B cell (primary cell): ENCODE measurements at regions not wholly inside any gene's neighbourhood (a gene's known extent, or its start where the extent isn't known, plus 50 kb on each side); places are given as distances from the start of the nearest gene placed in this dataset.

Source experiments
- ATAC-seq: fragments of 200-7000 bp; cut with Tn5 transposase; one replicate; pipeline ENCODE4 v1.10.0; 2021; ENCODE audit warnings: low read depth, mild to moderate bottlenecking, moderate number of reproducible peaks, moderate library complexity
- CTCF ChIA-PET: fragments of 350-600 bp; sonication (Branson Sonifier 250); formaldehyde crosslinking; loops from one replicate; lab custom pipeline; 2021; ENCODE audit warnings: antibody characterized with exemption, inconsistent platforms; lab: Charles Lee
- POLR2A ChIA-PET: fragments of 350-600 bp; sonication (Branson Sonifier 250); formaldehyde crosslinking; loops from one replicate; lab custom pipeline; 2021; ENCODE audit warnings: antibody characterized with exemption; lab: Charles Lee
- DNase-seq: peaks from one replicate; pipeline ENCODE4 v3.0.0; 2013
- H2AFZ ChIP-seq: 2 replicates; pipeline ENCODE4 v1.6.1; 2012; ENCODE audit warnings: mild to moderate bottlenecking, low read depth, low read length; ENCODE audit not compliant: insufficient read depth, poor library complexity, severe bottlenecking
- H3K27ac ChIP-seq, 2 donors: 1 replicate in 1 of 2; 2 replicates in 1 of 2; pipeline ENCODE4 v1.5.1; 2012 to 2013; ENCODE audit warnings: low read length in 2 of 2, mild to moderate bottlenecking in 2 of 2, moderate library complexity in 1 of 2
- H3K27me3 ChIP-seq, 4 experiments: fragments of 200-600 bp in 1 of 4; sonication (generic) in 1 of 4; replicated peaks in 1 of 4; 1 replicate in 2 of 4; 2 replicates in 2 of 4; pipeline versions ENCODE4 v1.6.1 to v1.7.0; 2013 to 2016; ENCODE audit warnings: low read length in 3 of 4, mild to moderate bottlenecking in 2 of 4, mixed read lengths in 1 of 4, moderate library complexity in 1 of 4; ENCODE audit not compliant: insufficient read depth in 4 of 4, control insufficient read depth in 3 of 4; ENCODE audit errors: control extremely low read depth in 1 of 4
- H3K36me3 ChIP-seq, 2 experiments: replicated peaks in 1 of 2; 1 replicate in 1 of 2; 2 replicates in 1 of 2; pipeline versions ENCODE4 v1.6.1 to v1.7.1; 2013; ENCODE audit warnings: low read length in 1 of 2; ENCODE audit not compliant: insufficient read depth in 2 of 2, control insufficient read depth in 1 of 2; ENCODE audit errors: control extremely low read depth in 1 of 2, extremely low read depth in 1 of 2
- H3K4me1 ChIP-seq, 2 donors: fragments of 200-600 bp in 1 of 2; sonication (generic) in 1 of 2; 1 replicate in 1 of 2; 2 replicates in 1 of 2; pipeline versions ENCODE4 v1.5.1 to v1.6.1; 2013 to 2017; ENCODE audit warnings: low read length in 2 of 2; ENCODE audit not compliant: control insufficient read depth in 2 of 2, insufficient read depth in 2 of 2
- H3K4me2 ChIP-seq: replicated peaks from 2 replicates; pipeline ENCODE3; 2012; ENCODE audit warnings: mild to moderate bottlenecking, low read depth, low read length; ENCODE audit not compliant: poor library complexity, severe bottlenecking
- H3K4me3 ChIP-seq, 5 experiments: fragments of 200-600 bp in 1 of 5; sonication (generic) in 1 of 5; 1 replicate in 3 of 5; 2 replicates in 2 of 5; pipeline versions ENCODE4 v1.5.1 to v1.7.0; 2011 to 2016; ENCODE audit warnings: low read length in 4 of 5, mild to moderate bottlenecking in 4 of 5, low read depth in 2 of 5, control low read depth in 1 of 5, moderate library complexity in 1 of 5; ENCODE audit not compliant: insufficient read depth in 1 of 5; ENCODE audit errors: control extremely low read depth in 1 of 5, extremely low read depth in 1 of 5
- H3K79me2 ChIP-seq: fragments of 200-600 bp; sonication (generic); one replicate; pipeline ENCODE4 v1.6.0; 2016; ENCODE audit warnings: low read length; ENCODE audit not compliant: control insufficient read depth, insufficient read depth
- H3K9ac ChIP-seq: fragments of 200-600 bp; sonication (generic); 2 replicates; pipeline ENCODE4 v1.6.1; 2017; ENCODE audit warnings: mild to moderate bottlenecking, low read length, moderate library complexity
- H3K9me3 ChIP-seq, 3 donors: one replicate each; pipeline versions ENCODE4 v1.6.1 to v1.7.1; 2013; ENCODE audit warnings: low read length in 2 of 3; ENCODE audit not compliant: control insufficient read depth in 2 of 3, insufficient read depth in 1 of 3; ENCODE audit errors: control extremely low read depth in 1 of 3
- H4K20me1 ChIP-seq: 2 replicates; pipeline ENCODE4 v1.6.0; 2012; ENCODE audit warnings: mild to moderate bottlenecking, low read length; ENCODE audit not compliant: insufficient read depth, control insufficient read depth, poor library complexity, severe bottlenecking
- H3K27ac Mint-ChIP-seq: one replicate; pipeline ENCODE4 v1.8.0; 2021; ENCODE audit warnings: mixed read lengths
- H3K27me3 Mint-ChIP-seq: one replicate; pipeline ENCODE4 v1.8.0; 2021; ENCODE audit warnings: mixed read lengths
- H3K4me1 Mint-ChIP-seq: one replicate; pipeline ENCODE4 v1.8.0; 2021; ENCODE audit warnings: mixed read lengths
- H3K4me3 Mint-ChIP-seq: one replicate; pipeline ENCODE4 v1.8.0; 2021; ENCODE audit warnings: mixed read lengths
- H3K9me3 Mint-ChIP-seq: one replicate; pipeline ENCODE4 v1.8.0; 2022; ENCODE audit warnings: mixed read lengths; ENCODE audit not compliant: insufficient read depth
- EZH2 ChIP-seq: IDR thresholded peaks from 2 replicates; pipeline ENCODE4 v1.6.1; 2012; ENCODE audit warnings: borderline replicate concordance, low read depth, mild to moderate bottlenecking, moderate library complexity, low read length; ENCODE audit not compliant: insufficient read depth, poor library complexity, severe bottlenecking
- WGBS: methylation state at CpG from one replicate; pipeline ENCODE4 v1.1.5; 2013; ENCODE audit warnings: missing lambda C conversion rate; ENCODE audit not compliant: insufficient coverage; 5-methylcytosine and 5-hydroxymethylcytosine counted together
- intact Hi-C: fragments of 100-400 bp; cut with micrococcal nuclease; formaldehyde crosslinking; loops from one replicate; pipeline ENCODE4 v1.10.0; 2022
- TF ChIP-seq, protein P1 (sequence below): fragments of 200-600 bp; IDR thresholded peaks from one replicate; pipeline ENCODE4 v1.8.0; 2022; ENCODE audit warnings: antibody characterized with exemption, mild to moderate bottlenecking

DNA sequence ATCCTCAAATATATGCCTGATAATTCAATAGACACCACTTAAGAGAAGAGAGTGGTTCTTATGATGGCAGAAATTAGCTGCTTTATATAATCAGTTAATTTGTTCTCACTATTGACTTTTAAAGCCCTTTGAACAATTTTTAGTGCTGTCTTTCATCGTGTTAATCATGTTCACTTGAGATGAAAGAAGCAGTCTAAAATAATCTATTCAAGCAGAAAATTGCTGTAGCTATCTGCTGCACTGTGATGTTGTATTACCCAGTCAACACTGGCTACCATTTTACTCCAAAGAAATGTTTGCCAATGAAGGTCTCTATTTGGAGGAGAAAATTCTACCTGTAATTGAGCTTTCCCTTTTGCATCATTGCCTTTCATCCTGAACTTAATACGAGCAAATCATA is 459.8 kb upstream of the FSIP2 start:
- intact Hi-C loops: no loop called here
- Histone ChIP-seq H4K20me1 (no peaks in the 10 kb centered on the region), H3K36me3 (no peaks in the 10 kb centered on the region), H3K4me3 (no peak overlapping the region), H3K27ac (no peak overlapping the region), H3K27me3 (no peaks in the 10 kb centered on the region), H3K9me3 (no peaks in the 10 kb centered on the region), H3K4me1 (no peaks in the 10 kb centered on the region), H3K4me2 (no peak overlapping the region), H2AFZ (no peak overlapping the region), H3K9ac (no peak overlapping the region), H3K79me2 (no peaks in the 10 kb centered on the region)
- no peaks in the 10 kb centered on the region for H3K4me1 Mint-ChIP-seq
- no CpG with 5 or more reads among the region's 2 CpGs for WGBS
- no peak overlapping the region for H3K27ac Mint-ChIP-seq
- no peak overlapping the region for H3K4me3 Mint-ChIP-seq
- TF ChIP-seq, protein P1, sequence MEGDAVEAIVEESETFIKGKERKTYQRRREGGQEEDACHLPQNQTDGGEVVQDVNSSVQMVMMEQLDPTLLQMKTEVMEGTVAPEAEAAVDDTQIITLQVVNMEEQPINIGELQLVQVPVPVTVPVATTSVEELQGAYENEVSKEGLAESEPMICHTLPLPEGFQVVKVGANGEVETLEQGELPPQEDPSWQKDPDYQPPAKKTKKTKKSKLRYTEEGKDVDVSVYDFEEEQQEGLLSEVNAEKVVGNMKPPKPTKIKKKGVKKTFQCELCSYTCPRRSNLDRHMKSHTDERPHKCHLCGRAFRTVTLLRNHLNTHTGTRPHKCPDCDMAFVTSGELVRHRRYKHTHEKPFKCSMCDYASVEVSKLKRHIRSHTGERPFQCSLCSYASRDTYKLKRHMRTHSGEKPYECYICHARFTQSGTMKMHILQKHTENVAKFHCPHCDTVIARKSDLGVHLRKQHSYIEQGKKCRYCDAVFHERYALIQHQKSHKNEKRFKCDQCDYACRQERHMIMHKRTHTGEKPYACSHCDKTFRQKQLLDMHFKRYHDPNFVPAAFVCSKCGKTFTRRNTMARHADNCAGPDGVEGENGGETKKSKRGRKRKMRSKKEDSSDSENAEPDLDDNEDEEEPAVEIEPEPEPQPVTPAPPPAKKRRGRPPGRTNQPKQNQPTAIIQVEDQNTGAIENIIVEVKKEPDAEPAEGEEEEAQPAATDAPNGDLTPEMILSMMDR: no peak
- no peak for TF ChIP-seq EZH2
- H3K27me3 Mint-ChIP-seq: no peaks in the 10 kb centered on the region
- no peak for ATAC-seq
- ChIA-PET POLR2A (no interaction called here), CTCF (no interaction called here)
- DNase-seq: no peak
- no peaks in the 10 kb centered on the region for H3K9me3 Mint-ChIP-seq

DNA sequence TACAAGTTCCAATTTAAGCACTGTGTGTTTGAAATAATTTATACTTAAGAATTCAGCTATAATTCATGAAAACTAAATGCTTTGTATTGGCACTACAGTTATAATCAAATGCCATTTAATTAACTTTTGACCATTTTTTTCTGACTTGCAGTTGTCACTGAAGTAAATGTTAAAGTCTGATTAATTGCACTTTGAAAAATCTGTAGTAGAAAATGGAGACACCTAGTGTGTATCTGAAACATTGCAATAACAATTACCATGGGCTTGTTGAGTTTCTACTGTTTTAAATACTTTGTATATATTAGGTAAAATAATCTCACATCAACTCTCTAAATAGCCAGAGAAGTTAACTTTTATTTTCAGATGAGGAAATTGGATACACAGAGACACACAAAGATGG is 458.6 kb upstream of the FSIP2 start:
- Mint-ChIP-seq H3K27ac (no peak overlapping the region), H3K4me1 (no peaks in the 10 kb centered on the region), H3K4me3 (no peak overlapping the region), H3K27me3 (no peaks in the 10 kb centered on the region), H3K9me3 (no peaks in the 10 kb centered on the region)
- CTCF ChIA-PET: no interaction called here
- Histone ChIP-seq H3K27me3 (no peaks in the 10 kb centered on the region), H3K9ac (no peak overlapping the region), H4K20me1 (no peaks in the 10 kb centered on the region), H3K27ac (no peak overlapping the region), H3K4me1 (no peaks in the 10 kb centered on the region), H3K4me2 (no peak overlapping the region), H3K4me3 (no peak overlapping the region), H2AFZ (no peak overlapping the region), H3K36me3 (no peaks in the 10 kb centered on the region), H3K9me3 (no peaks in the 10 kb centered on the region), H3K79me2 (no peaks in the 10 kb centered on the region)
- POLR2A ChIA-PET: no interaction called here
- no peak for DNase-seq
- intact Hi-C loops: no loop called here
- ATAC-seq: no peak
- TF ChIP-seq, protein P1: no peak
- no peak for TF ChIP-seq EZH2
